ENCODE measurements at regions not wholly inside any gene's neighbourhood (a gene's known extent, or its start where the extent isn't known, plus 50 kb on each side); places are given as distances from the start of the nearest gene placed in this dataset.

- no peak for DNase-seq (ENCODE audit: low spot score)
These were observed 92.3 kb upstream of the ESRRG start for GRCh38 chr1:216815260-216816131.

GRCh38 chr1:216814576-216815259, 91.5 kb upstream of the ESRRG start:
- DNase-seq (ENCODE audit: low spot score) = no peak

GRCh38 chr1:216812966-216813365, 89.7 kb upstream of the ESRRG start:
- DNase-seq (ENCODE audit: low spot score) = no peak

- DNase-seq (ENCODE audit: low spot score) = no peak
These were observed 86.4 kb upstream of the ESRRG start for GRCh38 chr1:216809649-216810048.

GRCh38 chr1:216807696-216808095, 84.5 kb upstream of the ESRRG start:
- DNase-seq (ENCODE audit: low spot score) = no peak

- DNase-seq (ENCODE audit: low spot score) = no peak
These were observed 82.7 kb upstream of the ESRRG start for GRCh38 chr1:216805953-216806352.

- DNase-seq (ENCODE audit: low spot score) = no peak
These were observed 82.0 kb upstream of the ESRRG start for GRCh38 chr1:216805233-216805632.

GRCh38 chr1:216804111-216804510, 80.9 kb upstream of the ESRRG start:
- DNase-seq (ENCODE audit: low spot score) = no peak

GRCh38 chr1:216794586-216794985, 71.4 kb upstream of the ESRRG start:
- DNase-seq (ENCODE audit: low spot score) = no peak

- DNase-seq (ENCODE audit: low spot score) = no peak
These were observed 70.7 kb upstream of the ESRRG start for GRCh38 chr1:216793973-216794372.

- no peak for DNase-seq (ENCODE audit: low spot score)
These were observed 70.1 kb upstream of the ESRRG start for GRCh38 chr1:216793303-216793702.

- DNase-seq (ENCODE audit: low spot score) = no peak
These were observed 65.4 kb upstream of the ESRRG start for GRCh38 chr1:216788671-216789070.

GRCh38 chr1:216785737-216786136, 62.5 kb upstream of the ESRRG start:
- DNase-seq (ENCODE audit: low spot score) = no peak

GRCh38 chr1:216785221-216785620, 62.0 kb upstream of the ESRRG start:
- DNase-seq (ENCODE audit: low spot score) = no peak

GRCh38 chr1:216779686-216780085, 56.5 kb upstream of the ESRRG start:
- DNase-seq (ENCODE audit: low spot score) = peak; percentile 7

- DNase-seq (ENCODE audit: low spot score) = no peak
These were observed 55.5 kb upstream of the ESRRG start for GRCh38 chr1:216778737-216779136.

GRCh38 chr1:216777148-216777547, 53.9 kb upstream of the ESRRG start:
- DNase-seq (ENCODE audit: low spot score) = no peak

All from hematopoietic multipotent progenitor cell treated with erythropoietin and hydrocortisone succinate and interleukin-3 and kit ligand, for 17 days (in vitro differentiated cells).